ES-I3 (cell line): ENCODE measurements at regions not wholly inside any gene's neighbourhood (a gene's known extent, or its start where the extent isn't known, plus 50 kb on each side); places are given as distances from the start of the nearest gene placed in this dataset.

Source experiments
- H3K36me3 ChIP-seq: 2 replicates; pipeline ENCODE4 v1.6.1; 2013; ENCODE audit warnings: mild to moderate bottlenecking, low read length, control low read depth, moderate library complexity; ENCODE audit not compliant: insufficient read depth
- H3K4me1 ChIP-seq: 2 replicates; pipeline ENCODE4 v1.6.1; 2013; ENCODE audit warnings: mild to moderate bottlenecking, control low read depth, low read length; ENCODE audit not compliant: insufficient read depth
- H3K9ac ChIP-seq: 2 replicates; pipeline ENCODE4 v1.6.1; 2013; ENCODE audit warnings: low read depth, mild to moderate bottlenecking, low read length, moderate library complexity
- H3K9me3 ChIP-seq: 2 replicates; pipeline ENCODE4 v1.6.1; 2013; ENCODE audit warnings: mild to moderate bottlenecking, low read length, moderate library complexity; ENCODE audit not compliant: control insufficient read depth, insufficient read depth

DNA sequence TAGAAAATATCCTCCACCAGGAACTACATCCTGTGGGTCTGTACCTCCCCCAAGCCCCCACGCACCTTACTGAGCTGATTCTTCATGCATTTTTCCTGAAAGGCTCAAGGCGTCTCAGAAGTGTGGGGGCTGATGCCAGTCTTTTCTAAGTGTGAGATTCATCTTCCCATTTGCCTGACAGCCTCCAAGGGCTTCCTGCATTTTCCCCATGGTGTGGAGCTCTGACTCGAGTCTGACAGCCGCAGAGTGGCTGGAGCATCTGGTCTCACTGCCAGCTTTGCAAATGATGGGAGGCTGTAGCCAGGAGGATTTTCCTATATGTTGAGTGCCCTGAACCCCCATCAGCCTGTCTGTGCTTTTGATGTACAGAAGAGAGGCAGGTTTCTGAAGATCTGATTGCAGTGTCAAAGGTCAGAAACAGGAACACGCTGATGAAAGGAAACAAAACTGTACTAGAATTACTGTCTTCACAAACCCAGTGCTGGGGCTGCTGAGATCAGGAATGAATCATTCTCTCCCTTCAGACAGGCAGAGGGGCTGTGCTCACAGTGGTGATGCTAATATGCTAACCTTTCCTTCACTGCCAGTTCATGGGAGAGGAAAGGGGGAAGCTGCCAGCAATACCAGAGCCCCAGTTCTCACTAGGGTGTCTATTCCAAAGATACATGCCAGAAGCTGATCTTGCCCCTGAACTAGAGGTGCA lies 201.5 kb upstream of the C1orf174 start:
- H3K36me3 ChIP-seq, result no peaks in the 10 kb centered on the region
- H3K9me3 ChIP-seq, result no peaks in the 10 kb centered on the region
- H3K4me1 ChIP-seq, result peaks cover 5% of the 10 kb centered on the region; the same call in 1 of the 2 replicates
- H3K9ac ChIP-seq, result no peak overlapping the region

- H3K36me3 ChIP-seq, result no peaks in the 10 kb centered on the region
- no peaks in the 10 kb centered on the region for H3K9me3 ChIP-seq
- peaks cover 5% of the 10 kb centered on the region for H3K4me1 ChIP-seq
- H3K9ac ChIP-seq, result no peak overlapping the region
Measured at GRCh38 chr1:4105300-4105880, 205.3 kb upstream of the C1orf174 start.

GRCh38 chr1:4106731-4107130 lies 206.7 kb upstream of the C1orf174 start:
- Histone ChIP-seq H3K9me3 (no peaks in the 10 kb centered on the region), H3K9ac (no peak overlapping the region), H3K4me1 (no peaks in the 10 kb centered on the region; the same call in 1 of the 2 replicates), H3K36me3 (no peaks in the 10 kb centered on the region)

DNA sequence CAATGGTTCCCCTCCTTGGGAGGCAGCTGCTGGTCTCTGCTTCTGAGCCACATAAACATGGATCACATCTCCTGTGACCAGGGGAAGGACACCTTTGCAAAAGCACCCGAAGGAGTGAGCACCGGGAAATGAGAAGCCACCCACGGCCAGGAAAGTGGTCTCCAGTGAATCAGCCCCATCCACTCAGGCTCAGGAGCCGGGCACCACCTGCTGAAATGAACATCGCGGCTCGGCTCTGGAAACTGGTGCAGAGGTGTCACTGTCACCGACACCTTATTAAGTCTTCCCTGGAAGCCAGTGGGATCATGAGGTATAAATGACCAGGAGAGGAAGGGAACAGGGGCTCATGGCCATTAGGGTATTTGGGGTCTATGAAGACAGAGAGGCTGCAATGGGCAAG lies 207.2 kb upstream of the C1orf174 start:
- Histone ChIP-seq H3K36me3 (no peaks in the 10 kb centered on the region), H3K4me1 (no peaks in the 10 kb centered on the region; the same call in 1 of the 2 replicates), H3K9me3 (no peaks in the 10 kb centered on the region), H3K9ac (no peak overlapping the region)

- no peaks in the 10 kb centered on the region; the same call in 1 of the 2 replicates for H3K4me1 ChIP-seq
- H3K9ac ChIP-seq, result no peak overlapping the region
- H3K9me3 ChIP-seq, result no peaks in the 10 kb centered on the region; the same call in 1 of the 2 replicates
- no peaks in the 10 kb centered on the region for H3K36me3 ChIP-seq
Measured at GRCh38 chr1:4108331-4108730, 208.3 kb upstream of the C1orf174 start.

- H3K4me1 ChIP-seq, result no peaks in the 10 kb centered on the region; the same call in 1 of the 2 replicates
- H3K36me3 ChIP-seq, result no peaks in the 10 kb centered on the region
- H3K9ac ChIP-seq, result no peak overlapping the region
- H3K9me3 ChIP-seq, result no peaks in the 10 kb centered on the region; the same call in 1 of the 2 replicates
Measured at GRCh38 chr1:4108758-4109627, 208.9 kb upstream of the C1orf174 start.

- Histone ChIP-seq H3K4me1 (no peaks in the 10 kb centered on the region; the same call in 1 of the 2 replicates), H3K36me3 (no peaks in the 10 kb centered on the region), H3K9ac (no peak overlapping the region), H3K9me3 (no peaks in the 10 kb centered on the region; the same call in none of the 2 replicates)
Measured at GRCh38 chr1:4109628-4109940, 209.5 kb upstream of the C1orf174 start.

GRCh38 chr1:4110888-4111287 lies 210.8 kb upstream of the C1orf174 start:
- H3K36me3 ChIP-seq, result no peaks in the 10 kb centered on the region
- H3K9me3 ChIP-seq, result no peaks in the 10 kb centered on the region; the same call in none of the 2 replicates
- H3K4me1 ChIP-seq, result no peaks in the 10 kb centered on the region; the same call in 1 of the 2 replicates
- no peak overlapping the region for H3K9ac ChIP-seq

DNA sequence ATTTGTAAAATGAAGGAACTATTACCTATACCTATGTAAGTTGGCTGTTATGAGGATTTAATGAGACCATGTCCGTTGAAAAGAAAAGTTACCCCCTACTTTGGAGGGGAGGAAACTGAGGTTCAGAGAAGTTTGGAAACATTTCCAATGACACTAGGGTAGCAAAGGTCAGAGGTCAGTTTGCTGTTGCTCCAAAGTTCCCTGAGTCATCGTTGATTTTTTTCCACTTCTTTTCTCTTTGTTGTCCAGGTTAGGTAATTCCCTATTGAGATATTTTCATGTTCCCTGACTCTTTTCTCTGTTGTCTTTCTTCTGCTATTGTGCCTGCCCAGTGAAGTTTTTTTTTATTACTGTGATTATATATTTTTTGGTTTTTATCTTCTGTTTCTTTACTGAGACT lies 213.8 kb upstream of the C1orf174 start:
- no peak overlapping the region for H3K9ac ChIP-seq
- no peaks in the 10 kb centered on the region for H3K36me3 ChIP-seq
- H3K4me1 ChIP-seq, result no peaks in the 10 kb centered on the region
- no peaks in the 10 kb centered on the region; the same call in none of the 2 replicates for H3K9me3 ChIP-seq

GRCh38 chr1:4115191-4115900 lies 215.3 kb upstream of the C1orf174 start:
- H3K36me3 ChIP-seq, result no peaks in the 10 kb centered on the region
- no peak overlapping the region for H3K9ac ChIP-seq
- no peaks in the 10 kb centered on the region; the same call in none of the 2 replicates for H3K9me3 ChIP-seq
- no peaks in the 10 kb centered on the region for H3K4me1 ChIP-seq

DNA sequence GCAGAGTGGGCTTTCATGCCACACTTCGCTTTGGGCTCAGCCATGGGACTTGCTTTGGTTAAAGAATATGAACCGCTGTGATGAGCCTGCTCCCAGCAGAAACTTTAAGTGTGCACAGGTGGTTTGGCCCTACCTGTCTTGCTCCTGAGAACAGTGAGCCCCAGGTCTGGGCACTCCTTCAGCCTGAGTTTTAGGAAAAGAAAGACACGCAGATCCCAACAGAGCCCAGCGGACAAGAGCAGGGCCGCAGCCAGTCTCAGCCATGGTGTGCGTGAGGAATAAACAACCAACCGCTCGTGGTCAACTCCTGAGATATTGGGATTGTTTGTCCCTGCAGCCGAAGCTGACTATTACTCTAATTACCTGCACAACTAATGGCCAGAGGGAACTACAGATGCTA lies 217.1 kb upstream of the C1orf174 start:
- Histone ChIP-seq H3K4me1 (no peaks in the 10 kb centered on the region), H3K9ac (no peak overlapping the region), H3K9me3 (no peaks in the 10 kb centered on the region; the same call in none of the 2 replicates), H3K36me3 (no peaks in the 10 kb centered on the region)

GRCh38 chr1:4118746-4119515 lies 218.9 kb upstream of the C1orf174 start:
- Histone ChIP-seq H3K9ac (no peak overlapping the region), H3K4me1 (no peaks in the 10 kb centered on the region), H3K9me3 (no peaks in the 10 kb centered on the region; the same call in 1 of the 2 replicates), H3K36me3 (no peaks in the 10 kb centered on the region)

GRCh38 chr1:4119516-4120220 lies 219.6 kb upstream of the C1orf174 start:
- Histone ChIP-seq H3K36me3 (no peaks in the 10 kb centered on the region), H3K9ac (no peak overlapping the region), H3K4me1 (no peaks in the 10 kb centered on the region), H3K9me3 (no peaks in the 10 kb centered on the region)
